OCI-LY3 (cell line): ENCODE measurements at regions not wholly inside any gene's neighbourhood (a gene's known extent, or its start where the extent isn't known, plus 50 kb on each side); places are given as distances from the start of the nearest gene placed in this dataset.

Experiments
- H2AFZ ChIP-seq: fragments of 200-600, 300-600 bp; shearing (Covaris generic); 2 replicates; pipeline ENCODE4 v1.6.0; 2014; ENCODE audit warnings: antibody characterized with exemption, low read depth, low read length
- H3K27ac ChIP-seq: fragments of 200-600, 300-600 bp; sonication (generic); 2 replicates; pipeline ENCODE4 v1.5.1; 2014; ENCODE audit warnings: mild to moderate bottlenecking, low read length, moderate library complexity, mixed read lengths
- H3K27me3 ChIP-seq: fragments of 200-600, 300-600 bp; sonication (generic); 2 replicates; pipeline ENCODE4 v1.6.1; 2014; ENCODE audit warnings: low read depth, low read length, mixed read lengths
- H3K36me3 ChIP-seq: fragments of 200-600, 300-600 bp; sonication (generic); replicated peaks from 2 replicates; pipeline ENCODE3; 2014; ENCODE audit warnings: low read depth, low read length, mixed read lengths
- H3K4me1 ChIP-seq: fragments of 300-600, 200-600 bp; sonication (generic); 2 replicates; pipeline ENCODE4 v1.6.1; 2014; ENCODE audit warnings: low read length, mixed read lengths
- H3K4me2 ChIP-seq: fragments of 200-600, 300-600 bp; sonication (generic); 2 replicates; pipeline ENCODE4 v1.6.1; 2014; ENCODE audit warnings: low read length, mixed read lengths
- H3K4me3 ChIP-seq: fragments of 300-600, 200-600 bp; sonication (generic); 2 replicates; pipeline ENCODE4 v1.5.1; 2014; ENCODE audit warnings: antibody characterized with exemption, mild to moderate bottlenecking, low read length, moderate library complexity
- H3K79me2 ChIP-seq: fragments of 300-600, 200-600 bp; shearing (Covaris generic); 2 replicates; pipeline ENCODE4 v1.6.1; 2014; ENCODE audit warnings: mild to moderate bottlenecking, low read length, mixed read lengths
- H3K9ac ChIP-seq: fragments of 300-600, 200-600 bp; shearing (Covaris generic); 2 replicates; pipeline ENCODE4 v1.6.0; 2014; ENCODE audit warnings: mild to moderate bottlenecking, low read length, moderate library complexity
- H3K9me3 ChIP-seq: fragments of 200-600, 300-600 bp; shearing (Covaris generic); 2 replicates; pipeline ENCODE4 v1.6.1; 2014; ENCODE audit warnings: low read length, mixed read lengths; ENCODE audit not compliant: insufficient read depth
- H4K20me1 ChIP-seq: fragments of 200-600, 300-600 bp; sonication (generic); 2 replicates; pipeline ENCODE4 v1.6.1; 2016; ENCODE audit warnings: low read length, mixed read lengths; ENCODE audit not compliant: insufficient read depth
- EZH2phosphoT487 ChIP-seq: fragments of 200-600 bp; shearing (Covaris generic); IDR thresholded peaks from 2 replicates; pipeline ENCODE4 v1.6.1; 2018; ENCODE audit warnings: antibody characterized with exemption, mixed run types, low read depth
- TF ChIP-seq, protein P1 (sequence below): fragments of 200-600, 300-600 bp; sonication (generic); IDR thresholded peaks from 2 replicates; pipeline ENCODE4 v1.5.1; 2014; ENCODE audit warnings: antibody characterized with exemption, low read length, low read depth

DNA sequence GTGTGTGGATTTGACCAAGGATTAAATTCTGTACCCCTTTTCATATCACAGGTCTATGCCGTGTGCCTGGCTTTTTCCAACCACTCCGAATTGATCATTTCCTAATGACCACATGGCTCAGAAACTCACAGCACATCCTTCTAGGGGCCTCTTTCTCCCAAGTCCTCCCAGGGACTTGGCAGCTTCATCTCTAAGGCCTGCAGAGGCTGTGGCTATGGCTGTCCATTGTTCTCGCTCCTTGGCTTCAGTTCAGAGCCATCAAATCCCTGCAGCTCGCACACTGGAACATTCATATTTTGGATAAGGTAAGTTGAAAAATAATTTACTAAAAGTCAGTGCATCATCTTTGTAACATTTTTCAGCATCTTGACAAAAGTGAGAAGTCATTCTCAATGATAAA, 497.2 kb upstream of the CDH4 start:
- Histone ChIP-seq H3K27me3 (no peaks in the 10 kb centered on the region), H3K9me3 (no peaks in the 10 kb centered on the region), H3K9ac (no peak overlapping the region), H3K27ac (no peak overlapping the region), H4K20me1 (no peaks in the 10 kb centered on the region), H3K4me2 (no peak overlapping the region), H3K36me3 (no peaks in the 10 kb centered on the region), H2AFZ (no peak overlapping the region), H3K79me2 (no peaks in the 10 kb centered on the region), H3K4me3 (no peak overlapping the region), H3K4me1 (no peaks in the 10 kb centered on the region)
- TF ChIP-seq EZH2phosphoT487: no peak
- TF ChIP-seq, protein P1, sequence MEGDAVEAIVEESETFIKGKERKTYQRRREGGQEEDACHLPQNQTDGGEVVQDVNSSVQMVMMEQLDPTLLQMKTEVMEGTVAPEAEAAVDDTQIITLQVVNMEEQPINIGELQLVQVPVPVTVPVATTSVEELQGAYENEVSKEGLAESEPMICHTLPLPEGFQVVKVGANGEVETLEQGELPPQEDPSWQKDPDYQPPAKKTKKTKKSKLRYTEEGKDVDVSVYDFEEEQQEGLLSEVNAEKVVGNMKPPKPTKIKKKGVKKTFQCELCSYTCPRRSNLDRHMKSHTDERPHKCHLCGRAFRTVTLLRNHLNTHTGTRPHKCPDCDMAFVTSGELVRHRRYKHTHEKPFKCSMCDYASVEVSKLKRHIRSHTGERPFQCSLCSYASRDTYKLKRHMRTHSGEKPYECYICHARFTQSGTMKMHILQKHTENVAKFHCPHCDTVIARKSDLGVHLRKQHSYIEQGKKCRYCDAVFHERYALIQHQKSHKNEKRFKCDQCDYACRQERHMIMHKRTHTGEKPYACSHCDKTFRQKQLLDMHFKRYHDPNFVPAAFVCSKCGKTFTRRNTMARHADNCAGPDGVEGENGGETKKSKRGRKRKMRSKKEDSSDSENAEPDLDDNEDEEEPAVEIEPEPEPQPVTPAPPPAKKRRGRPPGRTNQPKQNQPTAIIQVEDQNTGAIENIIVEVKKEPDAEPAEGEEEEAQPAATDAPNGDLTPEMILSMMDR: no peak

DNA sequence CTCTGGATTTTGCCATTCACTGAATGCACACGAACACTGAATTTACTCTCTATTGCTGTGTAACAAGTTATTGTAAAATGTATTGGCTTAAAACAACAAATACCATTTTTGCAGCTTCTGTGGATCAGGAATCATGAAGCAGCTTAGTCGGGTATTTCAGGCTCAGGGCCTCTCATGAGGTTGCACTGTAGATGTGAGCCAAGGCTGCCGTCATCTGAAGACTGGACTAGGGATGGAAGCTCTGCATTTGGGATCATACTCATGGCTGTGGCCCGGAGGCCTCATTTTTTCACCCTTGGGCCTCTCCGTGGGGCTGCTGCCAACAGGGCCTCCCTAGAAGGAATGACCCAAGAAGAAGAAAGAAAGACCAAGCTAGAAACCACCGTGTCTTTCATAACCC, 492.4 kb upstream of the CDH4 start:
- H3K9ac ChIP-seq: no peak overlapping the region
- H4K20me1 ChIP-seq: no peaks in the 10 kb centered on the region
- H3K79me2 ChIP-seq: no peaks in the 10 kb centered on the region
- no peak overlapping the region for H3K4me2 ChIP-seq
- no peaks in the 10 kb centered on the region for H3K4me1 ChIP-seq
- H2AFZ ChIP-seq: no peak overlapping the region
- H3K27ac ChIP-seq: no peak overlapping the region
- no peaks in the 10 kb centered on the region for H3K36me3 ChIP-seq
- TF ChIP-seq, protein P1: no peak
- TF ChIP-seq EZH2phosphoT487: no peak
- no peaks in the 10 kb centered on the region for H3K9me3 ChIP-seq
- no peak overlapping the region for H3K4me3 ChIP-seq
- peaks cover 11% of the 10 kb centered on the region; the same call in 1 of the 2 replicates for H3K27me3 ChIP-seq

DNA sequence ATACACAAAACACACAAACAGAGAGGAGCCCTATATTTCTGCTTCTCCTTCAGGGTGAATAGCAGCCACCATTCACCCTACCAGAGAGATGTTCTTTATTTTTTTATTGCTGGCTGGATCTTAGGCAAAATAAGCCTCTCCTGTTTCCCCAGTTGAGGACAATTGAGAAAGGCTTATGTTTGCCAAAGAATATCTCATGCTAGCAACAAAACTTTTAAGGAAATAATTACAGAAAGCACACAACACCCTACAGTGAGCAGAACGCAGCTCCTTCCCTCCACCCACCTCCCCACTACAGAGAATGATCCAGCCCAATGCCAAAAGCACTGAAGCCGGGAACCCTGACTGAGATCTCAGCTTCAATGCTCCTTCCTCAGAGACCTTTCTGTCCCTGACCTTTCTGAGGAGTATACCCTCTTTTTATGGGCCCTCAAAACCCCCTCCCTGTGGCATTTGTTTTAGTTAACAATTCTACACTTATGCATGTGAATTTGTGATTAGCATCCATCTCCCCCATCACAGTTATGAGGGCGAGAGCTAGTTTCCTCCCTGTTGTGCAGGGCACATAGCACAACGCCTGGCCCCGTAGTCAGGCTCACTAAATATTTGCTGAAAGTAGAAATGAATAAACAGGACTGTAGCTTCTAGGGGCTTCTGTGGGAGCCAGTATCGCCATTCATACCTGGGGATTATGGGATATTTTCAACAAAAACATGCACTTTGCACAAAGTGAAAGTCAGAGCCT, 491.6 kb upstream of the CDH4 start:
- TF ChIP-seq, protein P1: no peak
- no peak for TF ChIP-seq EZH2phosphoT487
- peaks cover 11% of the 10 kb centered on the region; the same call in 1 of the 2 replicates for H3K27me3 ChIP-seq

DNA sequence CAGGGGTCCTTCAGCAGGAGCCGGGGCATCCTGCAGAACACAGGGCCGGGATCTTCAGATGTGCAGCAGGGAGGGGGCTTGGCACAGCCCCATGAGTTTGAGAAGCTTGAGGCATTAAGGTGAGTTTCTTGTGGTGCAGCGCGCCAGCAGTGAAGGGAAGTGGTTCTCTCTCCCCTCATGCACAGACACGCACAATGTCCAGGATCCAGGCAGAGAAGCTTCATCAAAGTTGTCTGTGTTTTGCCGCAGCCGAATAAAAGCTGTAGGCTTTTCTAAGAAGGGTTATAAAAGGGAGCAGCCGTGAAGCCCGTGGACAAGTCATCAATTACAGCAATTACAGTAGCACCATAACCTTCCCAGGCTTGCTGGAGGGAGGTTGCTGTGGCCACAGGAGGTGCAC, 491.0 kb upstream of the CDH4 start:
- Histone ChIP-seq H3K27me3 (peaks cover 16% of the 10 kb centered on the region; the same call in 1 of the 2 replicates), H4K20me1 (no peaks in the 10 kb centered on the region), H3K36me3 (no peaks in the 10 kb centered on the region), H3K79me2 (no peaks in the 10 kb centered on the region), H2AFZ (no peak overlapping the region), H3K4me2 (no peak overlapping the region), H3K9ac (no peak overlapping the region), H3K9me3 (no peaks in the 10 kb centered on the region), H3K4me3 (no peak overlapping the region), H3K4me1 (no peaks in the 10 kb centered on the region), H3K27ac (no peak overlapping the region)
- TF ChIP-seq, protein P1: no peak
- no peak for TF ChIP-seq EZH2phosphoT487

More for the DNA sequence above, 491.6 kb upstream of the CDH4 start:
- no peaks in the 10 kb centered on the region for H3K9me3 ChIP-seq
- no peaks in the 10 kb centered on the region for H4K20me1 ChIP-seq
- no peak overlapping the region for H3K9ac ChIP-seq
- H3K4me2 ChIP-seq: no peak overlapping the region
- H3K27ac ChIP-seq: no peak overlapping the region
- H2AFZ ChIP-seq: no peak overlapping the region
- H3K79me2 ChIP-seq: no peaks in the 10 kb centered on the region
- no peak overlapping the region for H3K4me3 ChIP-seq
- H3K4me1 ChIP-seq: no peaks in the 10 kb centered on the region
- H3K36me3 ChIP-seq: no peaks in the 10 kb centered on the region
